ENCODE measurements at regions not wholly inside any gene's neighbourhood (a gene's known extent, or its start where the extent isn't known, plus 50 kb on each side); places are given as distances from the start of the nearest gene placed in this dataset.

- H3K27me3 ChIP-seq (ENCODE audit: control insufficient read depth, insufficient read depth, low read length), result no peaks in the 10 kb centered on the region
- H3K9me3 Mint-ChIP-seq, result no peaks in the 10 kb centered on the region
- no peaks in the 10 kb centered on the region for H3K4me1 Mint-ChIP-seq
- no peak overlapping the region for H3K4me3 Mint-ChIP-seq
- 72% methylated on average over 13 of the region's 13 CpGs for WGBS (ENCODE audit: insufficient coverage)
- no peaks in the 10 kb centered on the region for H3K36me3 Mint-ChIP-seq
- H3K27ac Mint-ChIP-seq, result no peak overlapping the region
- H3K9me3 ChIP-seq (ENCODE audit: control insufficient read depth, insufficient read depth, low read length), result no peaks in the 10 kb centered on the region
- no peak overlapping the region for H3K27ac ChIP-seq (ENCODE audit: low read length)
- TF ChIP-seq CTCF (IDR thresholded peaks at IDR 0.05), result no peak
- DNase-seq (no peak), ATAC-seq (no peak)
- intact Hi-C loops (cut with micrococcal nuclease), result no loop called here
- no peaks in the 10 kb centered on the region for H3K4me1 ChIP-seq (ENCODE audit: control insufficient read depth, insufficient read depth, low read length)
- no peak overlapping the region for H3K4me3 ChIP-seq (ENCODE audit: low read length)
- peaks cover 8 to 20% of the 10 kb centered on the region in 2 donors for H3K27me3 Mint-ChIP-seq (ENCODE audit: low read depth in 2 of 2)
- no peaks in the 10 kb centered on the region for H3K36me3 ChIP-seq (ENCODE audit: control insufficient read depth, insufficient read depth, low read length)
Measured at GRCh38 chr20:58155148-58155925, 73.1 kb downstream of the ANKRD60 start.

- Histone ChIP-seq H3K4me3 (ENCODE audit: low read length) (no peak overlapping the region), H3K9me3 (ENCODE audit: control insufficient read depth, insufficient read depth, low read length) (no peaks in the 10 kb centered on the region), H3K27ac (ENCODE audit: low read length) (no peak overlapping the region), H3K27me3 (ENCODE audit: control insufficient read depth, insufficient read depth, low read length) (no peaks in the 10 kb centered on the region), H3K4me1 (ENCODE audit: control insufficient read depth, insufficient read depth, low read length) (no peaks in the 10 kb centered on the region), H3K36me3 (ENCODE audit: control insufficient read depth, insufficient read depth, low read length) (no peaks in the 10 kb centered on the region)
- Mint-ChIP-seq H3K27me3 (ENCODE audit: low read depth in 2 of 2) (peaks cover 17 to 24% of the 10 kb centered on the region in 2 donors), H3K36me3 (no peaks in the 10 kb centered on the region), H3K4me3 (no peak overlapping the region), H3K9me3 (no peaks in the 10 kb centered on the region), H3K4me1 (no peaks in the 10 kb centered on the region), H3K27ac (no peak overlapping the region)
- 81% methylated on average over 1 of the region's 1 CpG for WGBS (ENCODE audit: insufficient coverage)
- no peak for ATAC-seq
- TF ChIP-seq CTCF (IDR thresholded peaks at IDR 0.05), result no peak
- intact Hi-C loops (cut with micrococcal nuclease), result no loop called here
- no peak for DNase-seq
Measured at GRCh38 chr20:58154113-58154512, 74.3 kb downstream of the ANKRD60 start.

- peaks cover 27 to 32% of the 10 kb centered on the region in 2 donors for H3K27me3 Mint-ChIP-seq (ENCODE audit: low read depth in 2 of 2)
- H3K36me3 Mint-ChIP-seq, result no peaks in the 10 kb centered on the region
- H3K4me1 Mint-ChIP-seq, result no peaks in the 10 kb centered on the region
- ATAC-seq (no peak), DNase-seq (no peak)
- no peak overlapping the region for H3K27ac ChIP-seq (ENCODE audit: low read length)
- H3K9me3 ChIP-seq (ENCODE audit: control insufficient read depth, insufficient read depth, low read length), result no peaks in the 10 kb centered on the region
- H3K9me3 Mint-ChIP-seq, result no peaks in the 10 kb centered on the region
- H3K4me1 ChIP-seq (ENCODE audit: control insufficient read depth, insufficient read depth, low read length), result no peaks in the 10 kb centered on the region
- WGBS (ENCODE audit: insufficient coverage), result 61% methylated on average over 11 of the region's 11 CpGs
- H3K36me3 ChIP-seq (ENCODE audit: control insufficient read depth, insufficient read depth, low read length), result no peaks in the 10 kb centered on the region
- TF ChIP-seq CTCF (IDR thresholded peaks at IDR 0.05), result no peak
- intact Hi-C loops (cut with micrococcal nuclease), result no loop called here
- no peak overlapping the region for H3K4me3 ChIP-seq (ENCODE audit: low read length)
- no peaks in the 10 kb centered on the region for H3K27me3 ChIP-seq (ENCODE audit: control insufficient read depth, insufficient read depth, low read length)
- H3K4me3 Mint-ChIP-seq, result no peak overlapping the region
- H3K27ac Mint-ChIP-seq, result no peak overlapping the region
Measured at GRCh38 chr20:58153121-58153520, 75.3 kb downstream of the ANKRD60 start.

- Histone ChIP-seq H3K27ac (ENCODE audit: low read length) (no peak overlapping the region), H3K9me3 (ENCODE audit: control insufficient read depth, insufficient read depth, low read length) (no peaks in the 10 kb centered on the region), H3K4me1 (ENCODE audit: control insufficient read depth, insufficient read depth, low read length) (no peaks in the 10 kb centered on the region), H3K4me3 (ENCODE audit: low read length) (no peak overlapping the region), H3K36me3 (ENCODE audit: control insufficient read depth, insufficient read depth, low read length) (no peaks in the 10 kb centered on the region), H3K27me3 (ENCODE audit: control insufficient read depth, insufficient read depth, low read length) (no peaks in the 10 kb centered on the region)
- intact Hi-C loops (cut with micrococcal nuclease), result no loop called here
- DNase-seq (no peak), ATAC-seq (no peak)
- no peak overlapping the region for H3K27ac Mint-ChIP-seq
- H3K36me3 Mint-ChIP-seq, result no peaks in the 10 kb centered on the region
- TF ChIP-seq CTCF (IDR thresholded peaks at IDR 0.05), result no peak
- H3K9me3 Mint-ChIP-seq, result no peaks in the 10 kb centered on the region
- no peaks in the 10 kb centered on the region for H3K4me1 Mint-ChIP-seq
- WGBS (ENCODE audit: insufficient coverage), result 16% methylated on average over 31 of the region's 31 CpGs
- no peak overlapping the region for H3K4me3 Mint-ChIP-seq
- H3K27me3 Mint-ChIP-seq (ENCODE audit: low read depth in 2 of 2), result peaks cover 26 to 37% of the 10 kb centered on the region in 2 donors
Measured at GRCh38 chr20:58150772-58151171, 77.7 kb downstream of the ANKRD60 start.

All from natural killer cell (primary cell).